ENCODE measurements at regions not wholly inside any gene's neighbourhood (a gene's known extent, or its start where the extent isn't known, plus 50 kb on each side); places are given as distances from the start of the nearest gene placed in this dataset.

DNA sequence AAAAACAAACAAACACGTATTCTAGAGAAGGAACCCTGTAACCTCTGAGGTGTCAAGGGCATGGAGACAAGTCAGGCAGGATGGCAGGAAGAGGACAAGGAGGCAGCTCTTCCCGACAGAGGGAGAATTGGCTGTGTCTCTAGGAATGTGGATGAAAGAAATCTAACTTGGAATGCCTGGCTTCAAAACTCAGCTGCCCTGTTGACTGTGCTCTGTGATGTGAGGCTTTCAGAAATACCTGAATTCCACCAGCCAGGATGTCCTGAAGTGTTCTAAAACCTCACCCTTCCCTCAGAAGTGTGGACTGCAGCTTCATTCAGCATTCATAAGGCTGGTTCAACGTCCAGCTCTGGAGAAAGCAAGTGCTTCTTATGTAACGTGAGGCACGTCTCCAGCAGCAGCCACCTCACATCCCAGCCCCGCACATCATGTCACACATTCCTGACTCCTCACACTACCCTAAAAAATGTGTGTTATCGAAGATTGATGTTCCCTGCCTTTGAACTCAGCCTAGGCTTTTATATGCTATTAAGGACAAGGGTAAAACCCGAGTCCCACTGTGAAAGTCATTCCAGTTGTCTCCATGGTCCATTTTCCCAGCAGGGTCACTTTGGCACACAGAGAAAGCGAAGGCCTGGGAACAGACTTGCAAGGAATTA, 398.9 kb downstream of the ETS1 start:
- no peak for TF ChIP-seq POLR2A (IDR thresholded peaks at IDR 0.05; ENCODE audit: low read depth, low read length)
- TF ChIP-seq POLR2AphosphoS5 (IDR thresholded peaks at IDR 0.05; ENCODE audit: low read depth, low read length), result no peak
- no peak for TF ChIP-seq TAF1 (IDR thresholded peaks at IDR 0.05; ENCODE audit: borderline replicate concordance, low read depth, low read length)
